ENCODE measurements at regions not wholly inside any gene's neighbourhood (a gene's known extent, or its start where the extent isn't known, plus 50 kb on each side); places are given as distances from the start of the nearest gene placed in this dataset.

DNA sequence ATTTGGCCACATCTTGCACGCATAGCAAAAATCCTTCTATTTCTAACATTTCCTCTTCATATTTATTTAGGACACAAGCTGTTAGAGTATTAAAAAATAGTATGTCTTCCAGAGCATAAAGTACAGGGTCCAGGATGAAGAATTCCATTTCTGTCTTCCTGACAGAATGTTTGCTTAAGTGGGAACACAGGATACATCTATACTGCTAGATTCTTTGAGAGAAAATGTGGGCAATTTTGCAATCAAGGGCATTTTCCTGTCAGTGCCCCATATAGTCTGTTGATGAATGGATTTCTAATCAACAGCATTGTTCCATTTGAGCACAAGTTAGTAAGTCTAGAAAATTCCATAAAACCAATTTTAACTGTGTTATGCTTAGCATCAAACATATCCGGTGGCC, 409.9 kb downstream of the CPS1 start:
- no peak for TF ChIP-seq POLR2A (IDR thresholded peaks at IDR 0.05; ENCODE audit: borderline replicate concordance, extremely low read depth, insufficient read depth, insufficient read length)
- no peak for TF ChIP-seq FOSL1 (IDR thresholded peaks at IDR 0.05; ENCODE audit: low read depth)
- no peak for TF ChIP-seq RAD21 (IDR thresholded peaks at IDR 0.05; ENCODE audit: low read depth)
- TF ChIP-seq, protein P1, sequence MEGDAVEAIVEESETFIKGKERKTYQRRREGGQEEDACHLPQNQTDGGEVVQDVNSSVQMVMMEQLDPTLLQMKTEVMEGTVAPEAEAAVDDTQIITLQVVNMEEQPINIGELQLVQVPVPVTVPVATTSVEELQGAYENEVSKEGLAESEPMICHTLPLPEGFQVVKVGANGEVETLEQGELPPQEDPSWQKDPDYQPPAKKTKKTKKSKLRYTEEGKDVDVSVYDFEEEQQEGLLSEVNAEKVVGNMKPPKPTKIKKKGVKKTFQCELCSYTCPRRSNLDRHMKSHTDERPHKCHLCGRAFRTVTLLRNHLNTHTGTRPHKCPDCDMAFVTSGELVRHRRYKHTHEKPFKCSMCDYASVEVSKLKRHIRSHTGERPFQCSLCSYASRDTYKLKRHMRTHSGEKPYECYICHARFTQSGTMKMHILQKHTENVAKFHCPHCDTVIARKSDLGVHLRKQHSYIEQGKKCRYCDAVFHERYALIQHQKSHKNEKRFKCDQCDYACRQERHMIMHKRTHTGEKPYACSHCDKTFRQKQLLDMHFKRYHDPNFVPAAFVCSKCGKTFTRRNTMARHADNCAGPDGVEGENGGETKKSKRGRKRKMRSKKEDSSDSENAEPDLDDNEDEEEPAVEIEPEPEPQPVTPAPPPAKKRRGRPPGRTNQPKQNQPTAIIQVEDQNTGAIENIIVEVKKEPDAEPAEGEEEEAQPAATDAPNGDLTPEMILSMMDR (IDR thresholded peaks at IDR 0.05 in 2 of 3, conservative IDR thresholded peaks at IDR 0.05 in 1 of 3; ENCODE audit: borderline replicate concordance in 1 of 3, insufficient read depth in 1 of 3, low read depth in 2 of 3, low read length in 2 of 3): no peak; a peak in 1 of 6 replicates

All from HCT116 (cell line).